ENCODE measurements at regions not wholly inside any gene's neighbourhood (a gene's known extent, or its start where the extent isn't known, plus 50 kb on each side); places are given as distances from the start of the nearest gene placed in this dataset.

DNA sequence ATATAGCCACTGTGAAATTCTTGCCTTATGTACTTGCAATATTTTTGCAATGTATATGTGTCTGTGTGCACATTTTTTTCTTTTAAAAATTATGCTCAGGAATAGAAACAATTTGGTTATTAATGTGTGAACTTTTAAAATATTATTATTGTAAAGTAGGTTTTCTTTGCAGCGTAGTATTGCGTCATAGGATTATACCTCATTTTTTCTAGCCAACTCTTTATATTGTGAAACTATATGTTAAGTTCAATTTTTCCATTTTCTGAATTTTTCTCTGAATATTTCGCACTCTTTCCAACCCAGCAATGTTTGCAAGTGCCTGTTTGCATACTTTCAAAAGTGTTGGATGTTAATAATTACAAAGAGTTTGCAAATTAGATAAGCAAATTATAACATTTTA lies 471.6 kb upstream of the LMO3 start:
- TF ChIP-seq GATA3 (IDR thresholded peaks at IDR 0.05; ENCODE audit: low read depth, low read length) (no peak), GATA2 (IDR thresholded peaks at IDR 0.05; ENCODE audit: low read depth, low read length) (no peak)
